T1000 (cell line): ENCODE measurements at regions not wholly inside any gene's neighbourhood (a gene's known extent, or its start where the extent isn't known, plus 50 kb on each side); places are given as distances from the start of the nearest gene placed in this dataset.
A peak's percentile ranks its signal among the peaks of the same experiment; 100 is the strongest.
"Not testable (repeated sequence)": the region's sequence is repeated elsewhere in the genome, so short reads cannot be mapped to it uniquely, and the experiment has no call there.

ENCODE experiments used
- DNase-seq: peaks from one replicate; lab custom pipeline; 2025; ENCODE audit warnings: mixed read lengths; lab: John Stamatoyannopoulos, UW

DNA sequence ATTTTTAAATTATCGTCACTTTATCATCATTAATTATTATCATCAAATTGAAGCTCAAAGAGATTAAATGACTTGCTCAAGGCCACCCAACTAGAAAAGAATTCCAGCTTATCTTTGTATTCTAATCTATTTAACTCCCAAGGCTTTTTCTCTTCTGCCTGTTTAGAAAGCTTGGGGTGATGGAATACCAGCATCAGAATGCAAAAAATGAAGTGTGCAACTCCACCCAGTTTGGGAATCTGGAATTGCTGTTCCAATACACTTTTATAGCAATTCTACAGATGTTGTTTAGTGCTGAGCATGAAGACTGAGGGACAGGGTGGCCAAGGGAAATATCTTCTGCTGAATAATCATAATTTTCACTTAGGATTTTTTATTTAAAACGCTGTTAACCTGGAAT is 97.2 kb upstream of the FIBIN start:
- DNase-seq, result no peak

DNA sequence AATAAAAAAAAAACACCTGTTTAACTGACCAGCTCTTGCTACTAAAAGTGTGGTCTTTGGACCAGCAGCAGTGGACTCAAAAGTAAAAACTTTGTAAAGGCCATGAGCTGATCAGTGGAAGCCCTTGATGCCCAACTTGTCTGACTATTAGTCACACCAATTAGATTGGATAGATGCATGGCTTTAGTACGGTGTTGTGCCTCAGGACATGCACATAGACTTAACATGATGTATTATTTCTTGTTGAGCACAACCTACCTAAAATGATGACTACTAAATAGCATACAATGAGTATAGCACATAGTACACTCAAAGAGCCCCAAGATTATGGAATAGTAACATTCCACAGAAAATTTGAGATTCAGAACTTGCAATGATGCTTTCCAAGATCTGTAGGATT is 95.1 kb upstream of the FIBIN start:
- DNase-seq, result no peak

DNA sequence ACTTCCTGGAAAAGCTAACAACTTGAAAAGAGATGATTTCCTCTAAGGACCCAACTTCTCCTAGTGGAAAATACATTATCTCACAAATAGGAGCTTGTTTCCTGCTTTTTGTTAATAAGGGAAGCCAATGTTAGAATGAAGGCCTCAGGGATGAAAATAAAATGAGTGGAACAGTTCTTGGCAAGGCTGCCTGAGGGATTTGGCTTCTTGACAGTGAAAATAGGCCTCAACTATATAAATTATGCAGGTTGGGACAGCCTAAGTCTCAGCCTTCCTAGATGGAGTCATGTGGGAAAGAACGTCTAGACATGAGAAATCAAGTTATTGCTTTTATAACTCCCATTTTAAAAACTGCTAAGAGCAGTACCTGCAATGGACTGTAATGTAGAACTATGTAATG is 92.8 kb upstream of the FIBIN start:
- no peak for DNase-seq

DNA sequence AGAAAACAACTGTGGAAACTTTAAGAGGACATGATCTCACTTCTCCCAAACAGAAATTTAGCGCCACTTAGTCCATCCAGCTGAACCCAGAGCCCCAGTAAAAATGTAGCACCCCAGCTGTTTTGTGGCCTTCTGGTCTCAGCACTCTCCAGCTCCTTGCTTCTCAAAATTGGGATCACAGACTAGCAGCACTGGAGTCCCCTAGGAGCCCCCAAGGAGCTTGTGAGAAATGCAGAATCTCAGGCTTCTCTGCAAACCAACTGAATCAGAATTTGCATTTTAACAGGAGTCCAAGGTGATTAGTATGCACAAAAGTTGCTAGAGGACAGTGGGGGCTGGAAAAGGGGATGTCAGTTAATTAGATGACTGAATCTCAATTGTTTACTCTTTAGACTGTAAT is 89.8 kb upstream of the FIBIN start:
- no peak for DNase-seq

DNA sequence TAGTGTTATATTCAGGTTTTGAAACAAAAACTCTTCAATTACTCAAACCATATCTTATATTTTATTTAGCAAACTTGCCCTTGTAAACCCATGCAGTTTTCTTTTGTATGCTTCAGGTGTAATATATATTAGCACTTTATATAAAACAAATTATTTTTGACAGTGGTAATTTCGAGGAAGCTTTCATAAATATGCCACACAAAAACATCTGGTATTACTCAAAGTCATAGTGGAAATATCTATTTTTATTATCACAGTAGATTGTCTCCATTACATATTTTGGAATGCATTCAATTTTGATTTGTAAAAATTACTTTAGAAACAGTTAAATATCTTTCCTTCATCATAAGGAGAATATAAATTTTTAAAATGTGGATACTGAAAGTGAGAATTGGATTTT is 89.1 kb upstream of the FIBIN start:
- DNase-seq, result no peak

DNA sequence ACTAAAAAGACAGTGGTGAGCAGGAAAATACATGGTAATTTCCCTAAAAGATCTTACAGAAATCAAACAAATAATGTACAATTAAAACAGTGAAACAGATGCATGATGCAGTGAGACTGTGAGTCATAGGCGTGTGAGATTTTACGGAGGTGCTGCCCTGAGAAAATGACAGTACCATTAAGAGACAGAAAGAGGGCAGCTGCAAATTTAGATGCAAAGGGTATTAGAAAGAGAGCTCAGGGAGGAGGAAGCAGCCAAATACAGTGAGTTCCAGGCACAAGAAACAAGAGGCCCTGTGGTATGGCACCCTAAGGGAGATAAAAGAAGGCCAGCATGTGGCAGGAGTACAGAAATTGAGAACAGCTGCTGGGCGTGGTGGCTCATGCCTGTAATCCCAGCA is 88.5 kb upstream of the FIBIN start:
- peak; percentile 1 for DNase-seq

DNA sequence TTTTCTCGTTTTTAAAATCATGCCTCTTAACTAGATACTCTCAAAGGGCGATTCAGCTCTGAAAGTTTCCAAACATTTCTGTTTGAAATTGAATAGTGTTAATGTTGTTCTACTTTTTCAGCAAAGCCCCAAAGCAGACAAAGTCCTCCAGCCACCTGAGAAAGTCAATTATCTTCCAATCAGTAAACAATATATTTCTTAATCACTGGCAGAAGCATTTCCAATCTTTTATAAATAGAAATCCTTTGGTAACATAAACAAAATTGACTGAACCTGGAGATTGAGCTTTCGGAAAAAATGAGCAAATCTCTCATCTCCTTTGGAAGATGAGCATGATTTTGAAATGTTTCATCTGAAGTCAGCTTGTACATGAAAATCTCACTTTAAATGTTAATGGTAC is 84.4 kb upstream of the FIBIN start:
- DNase-seq, result no peak

DNA sequence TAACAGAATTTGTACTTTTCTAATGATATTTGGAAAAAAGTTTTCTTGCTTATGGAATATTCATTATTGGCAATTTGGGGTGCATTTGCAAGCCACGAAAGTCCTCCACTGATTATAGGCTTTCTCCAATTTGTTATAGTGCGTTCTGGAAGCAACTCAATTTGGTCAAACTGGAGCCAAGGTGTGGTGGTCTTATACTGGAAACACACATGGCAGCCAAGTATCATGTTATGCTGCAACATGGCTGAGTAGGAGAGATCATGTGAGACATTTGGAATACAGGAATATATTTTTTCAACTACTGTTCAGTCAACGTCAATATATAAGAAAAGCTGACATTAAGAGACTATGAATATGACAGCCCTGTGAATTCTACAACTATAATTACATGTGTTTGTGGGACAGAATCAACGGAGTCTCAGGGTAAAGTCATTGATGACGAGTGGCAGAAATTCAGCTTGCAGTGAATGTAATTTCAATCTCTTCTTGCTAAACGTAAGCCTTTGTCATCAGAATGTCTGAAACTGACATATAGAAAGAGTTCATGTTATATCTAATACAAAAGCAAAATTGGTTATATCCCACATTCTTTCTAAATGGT is 83.8 kb upstream of the FIBIN start:
- DNase-seq, result no peak

DNA sequence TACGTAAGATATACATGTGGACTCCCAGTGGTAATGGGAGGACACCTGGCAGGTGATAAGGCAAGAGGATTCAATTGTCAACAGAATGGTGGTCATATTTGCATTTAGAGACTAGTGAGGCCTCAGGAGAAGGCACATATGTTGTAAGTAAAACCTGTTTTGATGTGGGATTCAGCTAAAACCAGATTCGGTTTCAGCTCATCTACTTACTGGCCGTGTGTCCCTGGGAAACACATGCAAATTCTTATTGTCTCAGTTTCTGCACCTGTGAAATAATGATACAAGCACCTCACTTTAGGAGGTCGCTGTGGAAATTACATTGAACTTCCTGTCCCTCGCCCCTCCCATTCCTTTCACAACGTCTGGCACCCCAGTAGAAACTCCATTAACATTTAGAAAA is 78.9 kb upstream of the FIBIN start:
- DNase-seq, result no peak

DNA sequence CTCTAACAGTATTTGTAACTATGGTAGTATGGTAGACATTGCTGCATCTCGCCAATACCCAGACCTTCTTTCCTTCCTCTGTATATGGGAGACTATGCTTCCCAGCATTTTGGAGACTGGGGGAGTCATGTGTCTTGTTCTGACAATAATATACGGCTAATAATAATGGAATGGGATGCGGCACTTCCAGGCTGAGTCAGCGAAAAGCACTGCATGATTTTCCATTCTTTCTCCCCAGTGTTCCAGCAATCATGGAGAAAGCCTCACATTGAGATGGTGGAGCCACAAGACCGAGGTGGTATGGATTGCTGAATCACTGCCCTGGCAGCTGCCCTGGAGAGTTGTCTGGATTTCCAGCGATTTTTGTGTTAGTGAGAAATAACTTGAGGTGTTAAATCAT is 77.1 kb upstream of the FIBIN start:
- DNase-seq, result no peak

DNA sequence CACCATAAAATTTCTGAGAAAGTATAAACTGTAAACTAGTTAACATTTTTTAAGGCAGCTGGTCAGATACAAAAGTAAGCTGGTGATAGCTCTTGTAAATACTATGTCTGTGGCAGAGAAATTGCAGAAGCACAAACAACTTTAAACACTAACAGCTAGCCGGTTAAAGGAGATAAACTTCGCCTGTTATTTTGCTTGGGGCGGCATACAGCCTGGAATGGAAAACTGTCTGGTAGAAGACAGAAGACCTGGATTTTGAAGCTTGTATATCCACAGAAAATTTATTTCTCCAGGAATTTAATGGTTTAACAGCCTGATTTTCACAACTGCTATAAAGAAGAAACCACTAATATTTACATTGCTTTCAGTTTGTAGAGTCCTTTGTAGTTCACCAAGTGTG is 65.3 kb upstream of the FIBIN start:
- no peak for DNase-seq

DNA sequence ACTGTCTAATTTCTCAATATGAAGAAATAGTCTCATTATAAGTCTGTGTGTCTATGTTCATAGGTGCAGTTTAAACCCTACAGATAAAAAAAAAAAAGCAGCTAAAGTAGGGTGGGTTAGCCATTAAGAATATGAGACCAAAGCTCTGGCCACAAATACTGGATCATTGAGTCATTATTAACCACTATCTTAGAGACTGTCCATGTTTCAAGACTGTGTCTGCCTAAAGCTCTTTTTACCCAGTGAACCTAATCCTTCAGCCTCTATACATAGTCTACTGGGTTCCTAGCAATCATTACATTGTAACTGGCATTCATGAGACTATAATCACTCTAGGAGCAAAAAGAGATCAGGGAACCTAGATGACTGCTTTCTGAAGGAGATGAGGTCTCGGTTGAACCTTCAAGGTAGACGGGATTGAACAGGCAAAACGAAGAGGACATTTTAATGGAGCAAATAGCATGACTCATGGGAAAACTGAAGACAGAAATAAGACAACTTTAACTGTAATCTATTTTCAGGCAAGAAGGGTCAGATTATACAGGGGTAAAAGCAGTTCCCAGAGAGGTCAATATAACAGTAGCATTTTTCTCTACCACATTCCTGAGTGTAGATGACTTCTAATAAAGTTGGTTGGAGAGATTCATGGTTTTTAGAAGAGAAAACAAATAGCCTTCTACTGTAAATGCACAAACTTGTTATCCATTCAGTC is 64.0 kb upstream of the FIBIN start:
- DNase-seq, result no peak

DNA sequence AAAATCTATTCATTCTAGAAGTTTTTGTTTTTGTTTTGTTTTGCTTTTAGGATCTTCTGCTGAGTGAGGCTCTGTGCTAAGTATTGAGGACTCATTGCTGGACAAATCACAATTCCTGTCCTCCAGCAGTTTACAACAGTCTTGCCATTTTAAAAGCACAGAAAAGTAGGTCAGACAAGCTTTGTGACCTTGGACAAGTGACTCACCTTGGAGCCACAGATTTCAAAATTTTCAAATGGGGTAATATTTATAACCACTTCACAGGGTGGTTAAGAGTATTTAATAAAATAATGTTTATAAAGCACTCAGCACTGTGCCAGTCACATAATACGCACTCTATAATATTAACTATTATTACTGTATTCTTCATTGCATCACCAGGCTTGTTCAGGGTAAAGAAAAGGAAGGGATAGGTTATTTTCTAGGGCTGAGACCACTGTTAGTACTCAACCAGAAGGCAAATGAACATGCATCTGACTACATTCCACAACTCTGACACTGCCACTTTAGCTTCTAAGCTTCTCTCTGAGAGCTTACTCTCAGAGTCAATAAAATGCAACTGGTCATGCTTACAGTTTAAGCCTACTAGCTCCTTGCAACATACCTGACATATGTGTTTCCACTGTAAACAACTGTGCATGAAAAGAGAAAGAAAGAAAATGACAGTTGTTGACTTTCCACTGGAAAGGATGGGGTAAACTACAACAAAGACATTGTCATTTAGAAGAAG is 63.2 kb upstream of the FIBIN start:
- no peak for DNase-seq

DNA sequence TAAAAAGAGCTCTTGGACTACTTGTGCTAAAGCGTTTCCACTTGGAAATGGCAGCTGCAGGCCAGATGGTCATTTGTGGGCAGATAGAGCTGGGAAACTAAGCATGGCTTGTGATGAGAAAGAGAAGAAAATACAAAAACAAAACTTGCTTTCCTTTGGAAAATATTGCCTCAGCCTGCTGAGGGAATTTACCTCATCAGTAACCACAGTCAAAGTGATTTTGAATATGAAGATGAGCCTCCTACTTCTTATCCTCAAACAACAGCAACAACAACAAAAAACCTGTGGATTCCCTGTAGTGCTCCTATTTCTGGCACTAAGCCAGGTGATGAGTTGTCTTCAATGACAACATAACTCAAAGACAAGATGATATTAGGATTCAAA is 62.7 kb upstream of the FIBIN start:
- no peak for DNase-seq

DNA sequence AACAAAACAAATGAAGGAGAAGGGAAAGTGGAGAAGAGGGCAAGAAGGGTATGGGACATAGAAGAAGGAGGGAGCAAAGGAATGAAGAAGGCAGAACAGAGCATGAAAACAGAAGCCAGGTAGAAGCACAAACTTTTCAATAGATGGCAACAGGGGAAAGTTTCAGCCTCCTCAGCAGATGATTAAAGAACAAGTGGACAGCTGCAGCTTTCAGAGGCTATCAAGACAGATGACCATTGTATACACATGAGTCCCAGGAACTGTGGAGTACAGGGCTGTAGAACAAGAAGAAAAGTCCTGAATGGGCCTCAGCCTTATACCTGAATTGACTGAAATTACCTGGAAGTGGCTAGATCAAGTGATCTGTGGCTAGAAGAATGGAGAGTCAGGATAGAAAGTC is 62.0 kb upstream of the FIBIN start:
- DNase-seq, result no peak

DNA sequence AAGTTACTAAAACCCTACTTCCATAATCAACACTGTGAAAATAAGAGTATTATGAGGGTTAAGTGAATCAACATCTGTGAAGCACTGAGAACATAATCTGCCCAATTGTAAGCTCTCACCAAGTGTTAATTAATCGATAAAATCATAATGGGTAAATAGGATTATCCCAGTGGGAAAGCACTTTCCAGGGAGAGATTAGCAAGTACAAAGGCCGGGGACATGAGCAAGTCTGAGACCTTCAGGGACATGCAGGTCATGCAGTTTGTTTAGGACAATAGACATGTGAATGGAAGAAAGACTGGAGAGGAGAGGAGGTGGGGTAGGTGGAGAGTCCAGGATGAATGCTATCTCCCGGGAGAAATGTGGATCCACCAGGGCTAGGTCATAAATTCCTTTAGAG is 57.8 kb upstream of the FIBIN start:
- DNase-seq, result no peak

DNA sequence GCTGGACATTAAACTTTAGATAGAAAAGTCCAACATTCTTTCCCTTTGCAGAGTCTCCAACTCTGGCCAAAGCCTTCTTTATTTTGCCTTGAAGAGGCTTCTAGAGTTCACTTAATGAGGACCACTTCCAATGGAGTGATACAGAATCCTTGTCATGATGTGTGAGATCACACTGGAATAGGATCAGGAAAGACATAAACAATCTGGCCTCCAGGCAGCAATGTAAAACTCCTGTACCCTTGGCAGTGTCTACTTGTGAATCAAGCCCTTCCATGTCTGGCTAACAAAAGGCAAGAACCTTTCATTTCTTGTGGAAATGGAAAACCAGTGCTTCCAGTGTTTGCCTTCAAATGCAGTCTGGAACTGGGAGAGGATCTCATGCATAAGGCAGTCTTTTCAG is 56.5 kb upstream of the FIBIN start:
- no peak for DNase-seq

DNA sequence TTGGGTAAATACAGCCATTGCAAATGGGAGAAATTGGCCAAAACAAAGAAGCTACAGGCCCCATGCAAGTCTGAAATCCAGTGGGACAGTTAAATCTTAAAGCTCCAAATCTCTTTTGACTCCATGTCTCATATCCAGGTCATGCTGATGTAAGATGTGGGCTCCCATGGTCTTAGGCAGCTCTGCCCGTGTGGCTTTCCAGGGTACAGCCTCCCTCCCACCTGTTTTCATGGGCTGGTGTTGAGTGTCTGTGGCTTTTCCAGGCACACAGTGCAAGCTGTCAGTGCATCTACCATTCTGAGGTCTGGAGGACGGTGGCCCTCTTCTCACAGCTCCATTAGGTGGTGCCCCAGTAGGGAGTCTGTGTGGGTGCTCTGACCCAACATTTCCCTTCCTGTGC is 53.4 kb upstream of the FIBIN start:
- DNase-seq, result not testable (repeated sequence)

DNA sequence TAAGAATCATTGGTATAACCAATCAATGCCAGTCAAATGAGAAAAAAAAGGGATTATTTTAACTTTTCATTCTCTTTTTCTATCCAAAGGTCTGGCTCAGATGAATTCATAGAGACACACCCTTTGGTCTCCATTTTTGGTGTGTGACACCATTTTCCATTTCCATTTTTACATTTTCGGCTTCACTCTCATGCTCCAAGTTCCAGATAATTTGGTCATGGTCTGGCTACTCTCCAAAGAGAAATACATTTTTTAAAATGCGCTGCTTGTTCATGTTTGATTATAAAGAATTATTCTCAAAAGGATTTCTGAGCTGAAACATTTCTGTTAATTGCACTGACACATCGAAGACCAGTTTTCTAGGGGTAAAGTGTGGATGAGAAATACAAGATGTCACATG is 51.6 kb upstream of the FIBIN start:
- no peak for DNase-seq

DNA sequence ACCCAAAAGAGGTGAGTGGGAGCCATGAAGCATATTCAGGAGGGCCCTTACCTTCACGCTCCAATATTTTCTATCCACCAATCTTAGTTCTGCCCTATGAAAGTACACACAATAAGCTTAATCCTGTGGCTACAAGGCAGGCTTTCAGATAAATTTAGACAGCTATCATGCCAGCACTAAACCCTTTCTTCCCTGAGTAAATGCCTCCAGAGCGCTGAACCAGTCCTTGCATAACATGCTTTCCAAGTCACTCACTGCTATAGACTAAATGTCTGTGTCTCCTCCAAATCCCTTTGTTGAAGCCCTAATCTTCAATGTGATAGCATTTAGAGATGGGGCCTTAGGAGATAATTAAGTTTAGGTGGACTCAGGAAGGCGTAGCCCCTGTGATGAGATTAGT is 50.3 kb upstream of the FIBIN start:
- DNase-seq, result no peak
